SK-N-SH (cell line): ENCODE measurements at regions not wholly inside any gene's neighbourhood (a gene's known extent, or its start where the extent isn't known, plus 50 kb on each side); places are given as distances from the start of the nearest gene placed in this dataset.

Experiments used
- CTCF ChIA-PET: fragments of 300-600, 350-600 bp; formaldehyde crosslinking; extraction: SDS; loops from one replicate; lab custom pipeline; 2021; lab: Yijun Ruan, JAX
- POLR2A ChIA-PET: fragments of 350-600 bp; sonication (Branson Sonifier 250); formaldehyde crosslinking; extraction: SDS; loops from one replicate; lab custom pipeline; 2020; ENCODE audit warnings: antibody characterized with exemption, inconsistent platforms; lab: Yijun Ruan, JAX
- DNase-seq: peaks from one replicate; pipeline ENCODE4 v3.0.0; 2012
- H2AFZ ChIP-seq: fragments of 200-600 bp; sonication (generic); 2 replicates; pipeline ENCODE4 v1.8.1; 2016; ENCODE audit warnings: antibody characterized with exemption, mild to moderate bottlenecking, low read depth
- H3F3A ChIP-seq: fragments of 200-600 bp; sonication (generic); replicated peaks from 2 replicates; pipeline ENCODE3; 2016; ENCODE audit warnings: antibody characterized with exemption, mild to moderate bottlenecking; ENCODE audit not compliant: insufficient read depth
- H3K27ac ChIP-seq, 2 experiments: fragments of 200-500 bp in 1 of 2; fragments of 200-600 bp in 1 of 2; sonication (Bioruptor generic) in 1 of 2; sonication (generic), shearing (Covaris generic) in 1 of 2; 2 replicates each; pipeline versions ENCODE4 v1.5.1 to v1.6.1; 2014 to 2016; ENCODE audit warnings: low read depth in 2 of 2, inconsistent platforms in 1 of 2, low read length in 1 of 2, mild to moderate bottlenecking in 1 of 2, mixed read lengths in 1 of 2
- H3K27me3 ChIP-seq: fragments of 200-600 bp; sonication (generic), shearing (Covaris generic); 2 replicates; pipeline ENCODE4 v1.6.1; 2016; ENCODE audit warnings: mixed run types; ENCODE audit not compliant: insufficient read depth
- H3K36me3 ChIP-seq, 2 experiments: fragments of 200-500 bp in 1 of 2; fragments of 200-600 bp in 1 of 2; sonication (Bioruptor generic) in 1 of 2; sonication (generic) in 1 of 2; replicated peaks in 1 of 2; 2 replicates each; pipeline versions ENCODE3 to v1.5.1; 2014 to 2016; ENCODE audit warnings: low read length in 1 of 2, mild to moderate bottlenecking in 1 of 2; ENCODE audit not compliant: insufficient read depth in 2 of 2, control insufficient read depth in 1 of 2
- H3K4me1 ChIP-seq, 2 experiments: fragments of 200-500 bp in 1 of 2; fragments of 200-600 bp in 1 of 2; sonication (Bioruptor generic) in 1 of 2; sonication (generic), shearing (Covaris generic) in 1 of 2; 2 replicates each; pipeline versions ENCODE4 v1.5.1 to v1.6.1; 2014 to 2016; ENCODE audit warnings: low read depth in 1 of 2, low read length in 1 of 2, mixed run types in 1 of 2; ENCODE audit not compliant: insufficient read depth in 2 of 2, control insufficient read depth in 1 of 2
- H3K4me2 ChIP-seq: fragments of 200-600 bp; sonication (generic), shearing (Covaris generic); 2 replicates; pipeline ENCODE4 v1.6.1; 2017; ENCODE audit warnings: mixed run types
- H3K4me3 ChIP-seq, 2 experiments: fragments of 200-500 bp in 1 of 2; fragments of 200-600 bp in 1 of 2; sonication (Bioruptor generic) in 1 of 2; sonication (generic), shearing (Covaris generic) in 1 of 2; 2 replicates each; pipeline versions ENCODE4 v1.5.1 to v1.8.1; 2014 to 2016; ENCODE audit warnings: low read depth in 2 of 2, inconsistent platforms in 1 of 2, low read length in 1 of 2, mild to moderate bottlenecking in 1 of 2, mixed read lengths in 1 of 2, moderate library complexity in 1 of 2
- H3K79me2 ChIP-seq: fragments of 200-600 bp; sonication (generic); 2 replicates; pipeline ENCODE4 v1.8.1; 2017; ENCODE audit warnings: mild to moderate bottlenecking; ENCODE audit not compliant: insufficient read depth
- H3K9ac ChIP-seq: fragments of 200-600 bp; sonication (generic); 2 replicates; pipeline ENCODE4 v1.6.1; 2017; ENCODE audit warnings: mixed run types
- H3K9me2 ChIP-seq: fragments of 200-600 bp; sonication (generic); 2 replicates; pipeline ENCODE4 v1.6.1; 2017; ENCODE audit warnings: mixed run types
- H3K9me3 ChIP-seq: fragments of 200-600 bp; sonication (generic); 2 replicates; pipeline ENCODE4 v1.6.1; 2017; ENCODE audit warnings: mixed run types, mild to moderate bottlenecking, moderate library complexity
- H4K20me1 ChIP-seq: fragments of 200-600 bp; sonication (generic); 2 replicates; pipeline ENCODE4 v1.6.1; 2017; ENCODE audit warnings: mild to moderate bottlenecking, mixed run types; ENCODE audit not compliant: insufficient read depth
- ELF1 ChIP-seq: IDR thresholded peaks from 2 replicates; pipeline ENCODE4 v1.4.0; 2012
- EZH2phosphoT487 ChIP-seq: fragments of 200-600 bp; sonication (generic); IDR thresholded peaks from 2 replicates; pipeline ENCODE4 v1.6.1; 2017; ENCODE audit warnings: low read depth, mixed run types, mild to moderate bottlenecking, antibody characterized with exemption, moderate library complexity, borderline replicate concordance
- FOXJ3 ChIP-seq: sonication (generic); formaldehyde crosslinking; IDR thresholded peaks from 2 replicates; pipeline ENCODE4 v1.5.1; 2020; ENCODE audit warnings: mild to moderate bottlenecking, missing genetic modification reagents
- FOXM1 ChIP-seq: IDR thresholded peaks from 2 replicates; pipeline ENCODE4 v1.4.0; 2012; ENCODE audit warnings: low read depth, mild to moderate bottlenecking
- GABPA ChIP-seq: IDR thresholded peaks from 2 replicates; pipeline ENCODE4 v1.4.0; 2012; ENCODE audit warnings: low read depth, mild to moderate bottlenecking
- IRF3 ChIP-seq: fragments of 150-350 bp; IDR thresholded peaks from 2 replicates; pipeline ENCODE4 v1.6.1; 2016; ENCODE audit warnings: mild to moderate bottlenecking, low read depth, low read length
- MAX ChIP-seq: IDR thresholded peaks from 2 replicates; pipeline ENCODE4 v1.4.0; 2012; ENCODE audit warnings: low read depth
- MEF2A ChIP-seq: IDR thresholded peaks from 2 replicates; pipeline ENCODE4 v1.4.0; 2012; ENCODE audit warnings: low read depth, borderline replicate concordance
- NFIC ChIP-seq: IDR thresholded peaks from 2 replicates; pipeline ENCODE4 v1.4.0; 2012; ENCODE audit warnings: borderline replicate concordance
- NRF1 ChIP-seq: IDR thresholded peaks from 2 replicates; pipeline ENCODE4 v1.6.1; 2012; ENCODE audit warnings: low read depth, mild to moderate bottlenecking, low read length
- POLR2AphosphoS5 ChIP-seq: IDR thresholded peaks from 2 replicates; pipeline ENCODE4 v1.6.1; 2012; ENCODE audit warnings: low read depth, low read length
- RAD21 ChIP-seq: IDR thresholded peaks from 2 replicates; pipeline ENCODE4 v1.6.1; 2012; ENCODE audit warnings: mild to moderate bottlenecking, low read length
- RFX5 ChIP-seq: IDR thresholded peaks from 2 replicates; pipeline ENCODE4 v1.6.1; 2012; ENCODE audit warnings: mild to moderate bottlenecking, improper control_type of control experiment, low read length
- SIN3A ChIP-seq: IDR thresholded peaks from 2 replicates; pipeline ENCODE4 v1.6.1; 2012; ENCODE audit warnings: low read depth, mild to moderate bottlenecking, low read length, moderate library complexity, borderline replicate concordance
- TAF1 ChIP-seq: IDR thresholded peaks from 2 replicates; pipeline ENCODE4 v1.6.1; 2012; ENCODE audit warnings: low read depth, mild to moderate bottlenecking, low read length, moderate library complexity, borderline replicate concordance
- TEAD4 ChIP-seq: IDR thresholded peaks from 2 replicates; pipeline ENCODE4 v1.4.0; 2012; ENCODE audit warnings: mild to moderate bottlenecking, borderline replicate concordance; ENCODE audit not compliant: insufficient read depth
- YY1 ChIP-seq: IDR thresholded peaks from 2 replicates; pipeline ENCODE4 v1.4.0; 2012; ENCODE audit warnings: low read depth, mild to moderate bottlenecking
- ZBTB33 ChIP-seq: IDR thresholded peaks from 2 replicates; pipeline ENCODE4 v1.4.0; 2012; ENCODE audit warnings: low read depth, borderline replicate concordance
- WGBS: methylation state at CpG from one replicate; pipeline ENCODE4 v1.1.6; 2017; ENCODE audit warnings: low lambda C conversion rate; 5-methylcytosine and 5-hydroxymethylcytosine counted together
- TF ChIP-seq, protein P1 (sequence below): IDR thresholded peaks from 2 replicates; pipeline ENCODE4 v1.4.0; 2012; ENCODE audit warnings: low read depth, borderline replicate concordance
- TF ChIP-seq, protein P2 (sequence below): fragments of 150-350 bp; IDR thresholded peaks from 2 replicates; pipeline ENCODE4 v1.6.1; 2017; ENCODE audit warnings: antibody characterized with exemption, low read length, low read depth, borderline replicate concordance
- TF ChIP-seq, protein P3 (sequence below): fragments of 200-600 bp; sonication (generic); IDR thresholded peaks from 2 replicates; pipeline ENCODE4 v1.6.1; 2017; ENCODE audit warnings: antibody characterized with exemption, mild to moderate bottlenecking, moderate library complexity
- TF ChIP-seq, protein P4 (sequence below): IDR thresholded peaks from 2 replicates; pipeline ENCODE4; 2012

GRCh38 chr3:40689837-40690236 is 165.1 kb downstream of the ZNF621 start (continued):
- no peak for TF ChIP-seq EZH2phosphoT487
- TF ChIP-seq FOXM1 = no peak
- no peak for TF ChIP-seq RFX5
- no peak for TF ChIP-seq ZBTB33
- no peak for TF ChIP-seq NFIC
- TF ChIP-seq TAF1 = no peak
- TF ChIP-seq TEAD4 = no peak
- TF ChIP-seq, protein P1, sequence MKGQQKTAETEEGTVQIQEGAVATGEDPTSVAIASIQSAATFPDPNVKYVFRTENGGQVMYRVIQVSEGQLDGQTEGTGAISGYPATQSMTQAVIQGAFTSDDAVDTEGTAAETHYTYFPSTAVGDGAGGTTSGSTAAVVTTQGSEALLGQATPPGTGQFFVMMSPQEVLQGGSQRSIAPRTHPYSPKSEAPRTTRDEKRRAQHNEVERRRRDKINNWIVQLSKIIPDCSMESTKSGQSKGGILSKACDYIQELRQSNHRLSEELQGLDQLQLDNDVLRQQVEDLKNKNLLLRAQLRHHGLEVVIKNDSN = no peak
- TF ChIP-seq RAD21 = no peak
- no peak for TF ChIP-seq GABPA
- TF ChIP-seq, all 33 proteins: peak for 0

GRCh38 chr3:40690749-40691451 is 166.1 kb downstream of the ZNF621 start:
- Histone ChIP-seq H2AFZ (no peak overlapping the region), H3K79me2 (no peaks in the 10 kb centered on the region), H3K9me2 (no peaks in the 10 kb centered on the region), H4K20me1 (no peaks in the 10 kb centered on the region), H3K9ac (no peak overlapping the region), H3K27me3 (no peaks in the 10 kb centered on the region), H3K36me3 (no peaks in the 10 kb centered on the region), H3K4me2 (no peak overlapping the region), H3K4me3 (no peak overlapping the region), H3K4me1 (peaks cover 0 to 11% of the 10 kb centered on the region in 2 experiments; a peak in 1 of 4 replicates), H3K27ac (no peak overlapping the region), H3F3A (no peaks in the 10 kb centered on the region), H3K9me3 (no peaks in the 10 kb centered on the region)
- ChIA-PET POLR2A (no interaction called here), CTCF (no interaction called here)
- no peak for DNase-seq
- WGBS = 14% methylated on average over 7 of the region's 9 CpGs
- no peak for TF ChIP-seq MAX
- no peak for TF ChIP-seq YY1
- no peak for TF ChIP-seq TEAD4
- TF ChIP-seq, protein P2, sequence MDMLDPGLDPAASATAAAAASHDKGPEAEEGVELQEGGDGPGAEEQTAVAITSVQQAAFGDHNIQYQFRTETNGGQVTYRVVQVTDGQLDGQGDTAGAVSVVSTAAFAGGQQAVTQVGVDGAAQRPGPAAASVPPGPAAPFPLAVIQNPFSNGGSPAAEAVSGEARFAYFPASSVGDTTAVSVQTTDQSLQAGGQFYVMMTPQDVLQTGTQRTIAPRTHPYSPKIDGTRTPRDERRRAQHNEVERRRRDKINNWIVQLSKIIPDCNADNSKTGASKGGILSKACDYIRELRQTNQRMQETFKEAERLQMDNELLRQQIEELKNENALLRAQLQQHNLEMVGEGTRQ = no peak
- TF ChIP-seq ELF1 = no peak
- TF ChIP-seq POLR2AphosphoS5 = no peak
- TF ChIP-seq, protein P1 = no peak
- no peak for TF ChIP-seq RFX5
- TF ChIP-seq RAD21 = no peak
- TF ChIP-seq, protein P3, sequence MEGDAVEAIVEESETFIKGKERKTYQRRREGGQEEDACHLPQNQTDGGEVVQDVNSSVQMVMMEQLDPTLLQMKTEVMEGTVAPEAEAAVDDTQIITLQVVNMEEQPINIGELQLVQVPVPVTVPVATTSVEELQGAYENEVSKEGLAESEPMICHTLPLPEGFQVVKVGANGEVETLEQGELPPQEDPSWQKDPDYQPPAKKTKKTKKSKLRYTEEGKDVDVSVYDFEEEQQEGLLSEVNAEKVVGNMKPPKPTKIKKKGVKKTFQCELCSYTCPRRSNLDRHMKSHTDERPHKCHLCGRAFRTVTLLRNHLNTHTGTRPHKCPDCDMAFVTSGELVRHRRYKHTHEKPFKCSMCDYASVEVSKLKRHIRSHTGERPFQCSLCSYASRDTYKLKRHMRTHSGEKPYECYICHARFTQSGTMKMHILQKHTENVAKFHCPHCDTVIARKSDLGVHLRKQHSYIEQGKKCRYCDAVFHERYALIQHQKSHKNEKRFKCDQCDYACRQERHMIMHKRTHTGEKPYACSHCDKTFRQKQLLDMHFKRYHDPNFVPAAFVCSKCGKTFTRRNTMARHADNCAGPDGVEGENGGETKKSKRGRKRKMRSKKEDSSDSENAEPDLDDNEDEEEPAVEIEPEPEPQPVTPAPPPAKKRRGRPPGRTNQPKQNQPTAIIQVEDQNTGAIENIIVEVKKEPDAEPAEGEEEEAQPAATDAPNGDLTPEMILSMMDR = no peak
- no peak for TF ChIP-seq TAF1
- TF ChIP-seq EZH2phosphoT487 = no peak
- no peak for TF ChIP-seq SIN3A
- TF ChIP-seq FOXJ3 (CRISPR knock-in tag) = no peak
- TF ChIP-seq NRF1 = no peak
- no peak for TF ChIP-seq IRF3
- no peak for TF ChIP-seq FOXM1
- TF ChIP-seq, protein P4, sequence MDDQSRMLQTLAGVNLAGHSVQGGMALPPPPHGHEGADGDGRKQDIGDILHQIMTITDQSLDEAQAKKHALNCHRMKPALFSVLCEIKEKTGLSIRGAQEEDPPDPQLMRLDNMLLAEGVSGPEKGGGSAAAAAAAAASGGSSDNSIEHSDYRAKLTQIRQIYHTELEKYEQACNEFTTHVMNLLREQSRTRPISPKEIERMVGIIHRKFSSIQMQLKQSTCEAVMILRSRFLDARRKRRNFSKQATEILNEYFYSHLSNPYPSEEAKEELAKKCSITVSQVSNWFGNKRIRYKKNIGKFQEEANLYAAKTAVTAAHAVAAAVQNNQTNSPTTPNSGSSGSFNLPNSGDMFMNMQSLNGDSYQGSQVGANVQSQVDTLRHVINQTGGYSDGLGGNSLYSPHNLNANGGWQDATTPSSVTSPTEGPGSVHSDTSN = no peak
- no peak for TF ChIP-seq MEF2A
